H1 (cell line): ENCODE measurements at regions not wholly inside any gene's neighbourhood (a gene's known extent, or its start where the extent isn't known, plus 50 kb on each side); places are given as distances from the start of the nearest gene placed in this dataset.

Experiments
- CTCF ChIA-PET: fragments of 300-600 bp; sonication (Branson Sonifier 250); formaldehyde crosslinking; loops from one replicate; lab custom pipeline; 2021; ENCODE audit not compliant: partially characterized antibody; lab: Charles Lee
- POLR2A ChIA-PET: fragments of 300-600 bp; sonication (Branson Sonifier 250); formaldehyde crosslinking; loops from one replicate; lab custom pipeline; 2021; ENCODE audit warnings: inconsistent platforms; ENCODE audit not compliant: partially characterized antibody; lab: Charles Lee
- DNase-seq, 2 experiments: peaks; one replicate each; pipeline versions ENCODE4 v3.0.0 to v3.0.0-alpha.2; 2010 to 2022; ENCODE audit warnings: low spot score in 2 of 2, low read depth in 1 of 2, mixed read lengths in 1 of 2
- FAIRE-seq: peaks from 2 replicates; lab custom pipeline; 2011; peaks lifted over from hg19 to GRCh38; lab: Jason Lieb, UNC
- H2AFZ ChIP-seq: 2 replicates; pipeline ENCODE4 v1.8.1; 2012; ENCODE audit warnings: low read length, inconsistent platforms
- H2AK5ac ChIP-seq: 2 replicates; pipeline ENCODE4 v1.6.1; 2013; ENCODE audit warnings: low read depth, low read length
- H2BK120ac ChIP-seq: replicated peaks from 2 replicates; pipeline ENCODE3; 2013; ENCODE audit warnings: low read depth, low read length, inconsistent platforms
- H2BK12ac ChIP-seq: 2 replicates; pipeline ENCODE4 v1.6.1; 2013; ENCODE audit warnings: low read depth, low read length
- H2BK15ac ChIP-seq: 2 replicates; pipeline ENCODE4 v1.6.1; 2013; ENCODE audit warnings: low read length
- H2BK20ac ChIP-seq: 2 replicates; pipeline ENCODE4 v1.6.1; 2013; ENCODE audit warnings: low read length
- H2BK5ac ChIP-seq: 2 replicates; pipeline ENCODE4 v1.6.1; 2013; ENCODE audit warnings: low read depth, low read length
- H3K14ac ChIP-seq: 2 replicates; pipeline ENCODE4 v1.6.1; 2013; ENCODE audit warnings: inconsistent platforms; ENCODE audit not compliant: insufficient read length
- H3K18ac ChIP-seq: 2 replicates; pipeline ENCODE4 v1.6.1; 2013; ENCODE audit warnings: low read length; ENCODE audit errors: extremely low read depth
- H3K23ac ChIP-seq: 2 replicates; pipeline ENCODE4 v1.6.1; 2013; ENCODE audit warnings: inconsistent platforms; ENCODE audit not compliant: insufficient read length
- H3K23me2 ChIP-seq: 2 replicates; pipeline ENCODE4 v1.6.1; 2013; ENCODE audit warnings: low read depth, low read length
- H3K27ac ChIP-seq: 2 replicates; pipeline ENCODE4 v1.6.1; 2011; ENCODE audit warnings: low read depth, low read length, inconsistent platforms
- H3K27me3 ChIP-seq, 4 experiments: replicated peaks in 1 of 4; 1 replicate in 1 of 4; 2 replicates in 3 of 4; pipeline versions ENCODE4 v1.6.1 to v1.8.1; 2011 to 2013; ENCODE audit warnings: low read length in 3 of 4, mild to moderate bottlenecking in 3 of 4, inconsistent platforms in 2 of 4, mixed read lengths in 2 of 4, moderate library complexity in 1 of 4; ENCODE audit not compliant: control insufficient read depth in 3 of 4, insufficient read depth in 3 of 4; ENCODE audit errors: extremely low read depth in 1 of 4
- H3K36me3 ChIP-seq, 4 experiments: 2 replicates each; pipeline versions ENCODE4 v1.6.1 to v1.8.1; 2011 to 2013; ENCODE audit warnings: mild to moderate bottlenecking in 4 of 4, low read length in 3 of 4, moderate library complexity in 2 of 4, control low read depth in 1 of 4, inconsistent platforms in 1 of 4; ENCODE audit not compliant: insufficient read depth in 4 of 4, control insufficient read depth in 2 of 4
- H3K4ac ChIP-seq: replicated peaks from 2 replicates; pipeline ENCODE3; 2013; ENCODE audit warnings: low read length, low read depth, mixed read lengths, inconsistent platforms; ENCODE audit not compliant: insufficient read length
- H3K4me1 ChIP-seq, 4 experiments: replicated peaks in 1 of 4; 1 replicate in 1 of 4; 2 replicates in 3 of 4; pipeline versions ENCODE4 v1.6.1 to v1.8.1; 2011 to 2013; ENCODE audit warnings: low read length in 3 of 4, inconsistent platforms in 2 of 4, mixed read lengths in 1 of 4; ENCODE audit not compliant: insufficient read depth in 4 of 4, control insufficient read depth in 3 of 4
- H3K4me2 ChIP-seq, 2 experiments: 2 replicates each; pipeline versions ENCODE4 v1.6.1 to v1.8.1; 2011 to 2013; ENCODE audit warnings: low read depth in 2 of 2, low read length in 2 of 2, control low read depth in 1 of 2, inconsistent platforms in 1 of 2, mild to moderate bottlenecking in 1 of 2; ENCODE audit not compliant: insufficient read depth in 1 of 2
- H3K4me3 ChIP-seq, 4 experiments: fragments of 200-600, 300-600 bp in 1 of 4; sonication (generic), shearing (Covaris generic), sonication (Bioruptor Twin) in 1 of 4; 2 replicates each; pipeline versions ENCODE4 v1.5.1 to v1.8.1; 2011 to 2016; ENCODE audit warnings: low read length in 4 of 4, low read depth in 3 of 4, control low read depth in 2 of 4, inconsistent platforms in 2 of 4, mild to moderate bottlenecking in 2 of 4, mixed read lengths in 1 of 4, moderate library complexity in 1 of 4; ENCODE audit not compliant: insufficient read depth in 2 of 4; ENCODE audit errors: extremely low read depth in 1 of 4
- H3K56ac ChIP-seq: replicated peaks from 2 replicates; pipeline ENCODE3; 2013; ENCODE audit warnings: low read depth, mild to moderate bottlenecking, mixed read lengths, low read length, inconsistent platforms; ENCODE audit not compliant: insufficient read length
- H3K79me1 ChIP-seq: 2 replicates; pipeline ENCODE4 v1.6.1; 2013; ENCODE audit warnings: low read depth, low read length, control low read depth
- H3K79me2 ChIP-seq, 2 experiments: 2 replicates each; pipeline versions ENCODE4 v1.6.1 to v1.8.1; 2012 to 2013; ENCODE audit warnings: low read length in 2 of 2, mild to moderate bottlenecking in 2 of 2, inconsistent platforms in 1 of 2; ENCODE audit not compliant: insufficient read depth in 2 of 2, control insufficient read depth in 1 of 2
- H3K9ac ChIP-seq, 4 experiments: replicated peaks in 1 of 4; 1 replicate in 1 of 4; 2 replicates in 3 of 4; pipeline versions ENCODE4 v1.6.1 to v1.8.1; 2011 to 2013; ENCODE audit warnings: low read depth in 3 of 4, low read length in 3 of 4, control low read depth in 2 of 4, mild to moderate bottlenecking in 2 of 4, moderate library complexity in 2 of 4, inconsistent platforms in 1 of 4; ENCODE audit errors: extremely low read depth in 1 of 4
- H3K9me3 ChIP-seq, 2 experiments: 2 replicates each; pipeline versions ENCODE4 v1.6.1 to v1.8.1; 2012 to 2013; ENCODE audit warnings: mild to moderate bottlenecking in 2 of 2, moderate library complexity in 2 of 2, control low read depth in 1 of 2, inconsistent platforms in 1 of 2, low read depth in 1 of 2, low read length in 1 of 2, mixed read lengths in 1 of 2; ENCODE audit not compliant: insufficient read depth in 2 of 2
- H4K20me1 ChIP-seq, 2 experiments: replicated peaks in 1 of 2; 2 replicates each; pipeline versions ENCODE3 to v1.8.1; 2011 to 2013; ENCODE audit warnings: inconsistent platforms in 2 of 2, low read length in 2 of 2, mild to moderate bottlenecking in 1 of 2; ENCODE audit not compliant: insufficient read depth in 2 of 2, control insufficient read depth in 1 of 2
- H4K5ac ChIP-seq: 2 replicates; pipeline ENCODE4 v1.6.1; 2013; ENCODE audit warnings: low read length, low read depth, mixed read lengths, inconsistent platforms; ENCODE audit not compliant: insufficient read length
- H4K8ac ChIP-seq: 2 replicates; pipeline ENCODE4 v1.8.0; 2013; ENCODE audit warnings: mild to moderate bottlenecking, moderate library complexity, low read length, inconsistent platforms; ENCODE audit not compliant: insufficient read depth; ENCODE audit errors: extremely low read depth
- H4K91ac ChIP-seq: replicated peaks from 2 replicates; pipeline ENCODE3; 2013; ENCODE audit warnings: low read length, mixed read lengths, inconsistent platforms; ENCODE audit not compliant: insufficient read length
- BCL11A ChIP-seq, 2 experiments: IDR thresholded peaks; one replicate each; pipeline ENCODE4 v1.6.1; 2011; ENCODE audit warnings: low read depth in 2 of 2, low read length in 2 of 2, mild to moderate bottlenecking in 2 of 2
- CBX5 ChIP-seq: fragments of 300-800, 300-1000 bp; sonication (generic); IDR thresholded peaks from 2 replicates; pipeline ENCODE4 v1.7.1; 2016; ENCODE audit warnings: antibody characterized with exemption, low read length, low read depth
- CHD1 ChIP-seq: IDR thresholded peaks from 2 replicates; pipeline ENCODE4 v1.6.1; 2012; ENCODE audit warnings: low read depth, low read length, improper control_type of control experiment
- CREB1 ChIP-seq: IDR thresholded peaks from 2 replicates; pipeline ENCODE4 v1.6.1; 2012; ENCODE audit warnings: inconsistent platforms
- HDAC2 ChIP-seq, 2 experiments: fragments of 300-600 bp in 1 of 2; sonication (generic) in 1 of 2; IDR thresholded peaks; 2 replicates each; pipeline ENCODE4 v1.6.1; 2011 to 2012; ENCODE audit warnings: low read depth in 2 of 2, low read length in 2 of 2, mild to moderate bottlenecking in 2 of 2, moderate library complexity in 2 of 2, borderline replicate concordance in 1 of 2, inconsistent platforms in 1 of 2
- JUND ChIP-seq: IDR thresholded peaks from 2 replicates; pipeline ENCODE4 v1.6.1; 2011; ENCODE audit warnings: mild to moderate bottlenecking, improper control_type of control experiment, low read length
- NRF1 ChIP-seq: IDR thresholded peaks from 2 replicates; pipeline ENCODE4 v1.6.1; 2011; ENCODE audit warnings: mild to moderate bottlenecking, low read depth, low read length, improper control_type of control experiment
- RBBP5 ChIP-seq: IDR thresholded peaks from 2 replicates; pipeline ENCODE4 v1.7.1; 2012; ENCODE audit warnings: low read depth, mild to moderate bottlenecking, inconsistent platforms, low read length, moderate library complexity, borderline replicate concordance
- SIRT6 ChIP-seq: IDR thresholded peaks from one replicate; pipeline ENCODE4 v1.7.1; 2012; ENCODE audit warnings: low read length, inconsistent platforms
- SP4 ChIP-seq: IDR thresholded peaks from 2 replicates; pipeline ENCODE4 v1.6.1; 2012; ENCODE audit warnings: low read length, inconsistent platforms
- WGBS, 2 experiments: shearing (Covaris generic) in 1 of 2; methylation state at CpG; one replicate each; pipeline versions ENCODE4 v1.1.6 to v1.1.7; 2013 to 2015; ENCODE audit warnings: low lambda C conversion rate in 2 of 2, mixed read lengths in 2 of 2, inconsistent platforms in 1 of 2, low coverage in 1 of 2, missing lambda C conversion rate in 1 of 2; ENCODE audit not compliant: insufficient replicate concordance in 2 of 2, insufficient coverage in 1 of 2, insufficient read length in 1 of 2; ENCODE audit errors: extremely low coverage in 1 of 2, missing lambda C conversion rate in 1 of 2; 5-methylcytosine and 5-hydroxymethylcytosine counted together
- TF ChIP-seq, protein P1 (sequence below): IDR thresholded peaks from 2 replicates; pipeline ENCODE4 v1.6.1; 2011; ENCODE audit warnings: low read depth, mild to moderate bottlenecking, low read length; ENCODE audit not compliant: insufficient read depth

DNA sequence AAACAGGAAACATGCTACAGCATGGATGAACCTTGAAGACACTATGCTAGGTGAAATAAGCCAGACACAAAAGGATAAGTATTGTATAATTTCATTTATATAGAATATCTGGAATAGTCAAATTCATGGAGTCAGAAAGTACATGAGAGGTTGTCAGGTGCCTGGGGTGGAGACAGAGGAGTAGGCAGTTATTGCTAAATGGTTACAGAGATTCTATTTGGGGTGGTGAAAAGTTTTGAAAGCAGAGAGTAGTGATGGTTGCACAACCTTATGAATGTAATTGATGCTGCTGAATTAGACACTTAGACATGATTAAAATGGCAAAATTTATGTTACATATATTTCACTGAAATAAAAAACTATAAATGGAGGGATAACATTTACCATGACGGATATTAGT is 197.4 kb downstream of the VAPA start:
- Histone ChIP-seq H3K79me2 (no peaks in the 10 kb centered on the region), H3K4me3 (no peak overlapping the region), H4K91ac (no peak overlapping the region), H3K23ac (no peak overlapping the region), H2BK12ac (no peak overlapping the region), H3K56ac (no peak overlapping the region), H3K9ac (no peak overlapping the region), H2AK5ac (no peak overlapping the region), H3K79me1 (no peaks in the 10 kb centered on the region), H3K14ac (no peak overlapping the region), H2BK120ac (no peak overlapping the region), H3K4ac (no peak overlapping the region), H4K8ac (no peak overlapping the region), H3K36me3 (no peaks in the 10 kb centered on the region), H2AFZ (no peak overlapping the region), H3K4me1 (peaks cover 0 to 6% (median 0%) of the 10 kb centered on the region in 4 experiments; a peak in 3 of 7 replicates), H2BK20ac (no peak overlapping the region), H2BK15ac (no peak overlapping the region), H4K5ac (no peak overlapping the region), H3K27me3 (no peaks in the 10 kb centered on the region), H3K27ac (no peak overlapping the region), H3K4me2 (no peak overlapping the region)
- ChIA-PET POLR2A (no interaction called here), CTCF (no interaction called here)
- FAIRE-seq: no peak
- WGBS, 2 experiments: 92% methylated on average over 1 of the region's 1 CpG; no CpG with 5 or more reads in 1 of the 2 experiments
- no peak for DNase-seq
- TF ChIP-seq SIRT6 (no peak), JUND (no peak), BCL11A (IDR thresholded peaks at IDR 0.05; ENCODE audit: low read depth in 2 of 2, low read length in 2 of 2) (no peak), HDAC2 (IDR thresholded peaks at IDR 0.05; ENCODE audit: borderline replicate concordance in 1 of 2, low read depth in 2 of 2, low read length in 2 of 2) (no peak), SP4 (no peak), CBX5 (no peak), CREB1 (no peak), CHD1 (no peak), RBBP5 (no peak), NRF1 (no peak)
- TF ChIP-seq, protein P1, sequence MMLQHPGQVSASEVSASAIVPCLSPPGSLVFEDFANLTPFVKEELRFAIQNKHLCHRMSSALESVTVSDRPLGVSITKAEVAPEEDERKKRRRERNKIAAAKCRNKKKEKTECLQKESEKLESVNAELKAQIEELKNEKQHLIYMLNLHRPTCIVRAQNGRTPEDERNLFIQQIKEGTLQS: no peak
- TF ChIP-seq, all 59 proteins: peak for 0
- Histone ChIP-seq H2BK5ac (no peak overlapping the region), H4K20me1 (no peaks in the 10 kb centered on the region), H3K18ac (no peak overlapping the region), H3K23me2 (no peaks in the 10 kb centered on the region), H3K9me3 (no peaks in the 10 kb centered on the region)
